GM12865 (cell line): ENCODE measurements at regions not wholly inside any gene's neighbourhood (a gene's known extent, or its start where the extent isn't known, plus 50 kb on each side); places are given as distances from the start of the nearest gene placed in this dataset.

Source experiments
- DNase-seq: peaks from one replicate; pipeline ENCODE4 v3.0.0; 2010; ENCODE audit warnings: low read depth
- H3K4me3 ChIP-seq: 2 replicates; pipeline ENCODE4 v1.5.1; 2011; ENCODE audit warnings: mild to moderate bottlenecking, low read depth, low read length, control low read depth
- TF ChIP-seq, protein P1 (sequence below): IDR thresholded peaks from 2 replicates; pipeline ENCODE4 v1.5.1; 2011; ENCODE audit warnings: low read length, control low read depth, low read depth, inconsistent platforms; ENCODE audit not compliant: insufficient read depth; ENCODE audit errors: missing control alignments

DNA sequence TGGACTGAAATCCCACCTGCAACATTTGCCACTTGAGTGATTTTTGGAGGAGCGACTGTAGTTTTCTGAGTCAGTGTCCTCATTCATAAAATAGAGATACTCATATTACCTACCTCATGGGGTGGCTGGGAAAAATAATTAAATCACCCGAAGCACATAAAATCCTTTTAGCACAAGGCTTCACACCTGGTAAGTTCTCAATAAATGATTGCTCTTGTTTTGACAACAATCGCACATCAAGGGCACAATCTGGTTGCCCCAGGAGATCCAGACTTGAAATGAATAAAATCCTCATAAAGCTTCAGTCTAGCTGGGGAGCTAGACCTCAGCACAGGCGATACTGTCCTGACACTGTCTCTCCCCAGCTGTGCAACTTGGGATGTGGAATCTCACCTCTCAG is 76.0 kb upstream of the CCDC60 start:
- TF ChIP-seq, protein P1, sequence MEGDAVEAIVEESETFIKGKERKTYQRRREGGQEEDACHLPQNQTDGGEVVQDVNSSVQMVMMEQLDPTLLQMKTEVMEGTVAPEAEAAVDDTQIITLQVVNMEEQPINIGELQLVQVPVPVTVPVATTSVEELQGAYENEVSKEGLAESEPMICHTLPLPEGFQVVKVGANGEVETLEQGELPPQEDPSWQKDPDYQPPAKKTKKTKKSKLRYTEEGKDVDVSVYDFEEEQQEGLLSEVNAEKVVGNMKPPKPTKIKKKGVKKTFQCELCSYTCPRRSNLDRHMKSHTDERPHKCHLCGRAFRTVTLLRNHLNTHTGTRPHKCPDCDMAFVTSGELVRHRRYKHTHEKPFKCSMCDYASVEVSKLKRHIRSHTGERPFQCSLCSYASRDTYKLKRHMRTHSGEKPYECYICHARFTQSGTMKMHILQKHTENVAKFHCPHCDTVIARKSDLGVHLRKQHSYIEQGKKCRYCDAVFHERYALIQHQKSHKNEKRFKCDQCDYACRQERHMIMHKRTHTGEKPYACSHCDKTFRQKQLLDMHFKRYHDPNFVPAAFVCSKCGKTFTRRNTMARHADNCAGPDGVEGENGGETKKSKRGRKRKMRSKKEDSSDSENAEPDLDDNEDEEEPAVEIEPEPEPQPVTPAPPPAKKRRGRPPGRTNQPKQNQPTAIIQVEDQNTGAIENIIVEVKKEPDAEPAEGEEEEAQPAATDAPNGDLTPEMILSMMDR: no peak
- no peak overlapping the region for H3K4me3 ChIP-seq
- no peak for DNase-seq

DNA sequence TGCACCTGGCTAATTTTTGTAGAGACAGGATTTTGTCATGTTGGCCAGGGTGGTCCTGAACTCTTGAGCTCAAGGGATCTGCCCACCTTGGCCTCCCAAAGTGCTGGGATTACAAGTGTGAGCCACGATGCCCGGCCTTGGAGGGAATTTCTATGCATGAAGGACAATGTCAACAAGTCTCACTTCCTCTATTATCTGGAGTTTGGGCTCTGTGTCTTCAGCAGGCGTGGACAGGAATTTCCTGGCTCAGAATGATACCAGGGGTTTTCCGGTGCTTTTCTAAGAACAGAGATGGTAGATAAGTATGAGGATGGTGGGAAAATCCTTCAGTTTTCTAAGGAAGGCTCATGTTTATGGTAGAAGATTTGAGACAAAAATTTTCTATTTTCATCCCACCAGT is 75.0 kb upstream of the CCDC60 start:
- TF ChIP-seq, protein P1: no peak
- no peak overlapping the region for H3K4me3 ChIP-seq
- peak; percentile 40 for DNase-seq

DNA sequence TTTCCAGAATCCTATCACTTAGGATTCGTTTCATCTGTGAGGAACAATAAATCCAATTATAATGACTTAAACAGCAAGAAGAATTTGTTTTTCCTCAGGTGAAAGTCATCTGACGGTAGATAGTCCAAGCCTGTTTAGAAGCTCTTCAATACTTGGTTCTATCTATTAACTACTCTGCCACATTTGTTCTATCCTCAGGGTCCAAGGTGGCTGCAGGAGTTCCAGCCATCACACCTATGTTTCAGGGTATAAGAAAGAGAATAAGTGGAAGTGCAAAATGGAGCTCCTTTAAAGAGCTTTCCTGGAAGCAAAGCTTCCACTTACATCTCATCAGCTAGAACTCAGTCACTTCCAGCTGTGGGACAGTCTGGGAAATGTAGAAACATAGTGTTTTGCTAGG is 72.1 kb upstream of the CCDC60 start:
- no peak for DNase-seq
- TF ChIP-seq, protein P1: no peak
- no peak overlapping the region for H3K4me3 ChIP-seq

DNA sequence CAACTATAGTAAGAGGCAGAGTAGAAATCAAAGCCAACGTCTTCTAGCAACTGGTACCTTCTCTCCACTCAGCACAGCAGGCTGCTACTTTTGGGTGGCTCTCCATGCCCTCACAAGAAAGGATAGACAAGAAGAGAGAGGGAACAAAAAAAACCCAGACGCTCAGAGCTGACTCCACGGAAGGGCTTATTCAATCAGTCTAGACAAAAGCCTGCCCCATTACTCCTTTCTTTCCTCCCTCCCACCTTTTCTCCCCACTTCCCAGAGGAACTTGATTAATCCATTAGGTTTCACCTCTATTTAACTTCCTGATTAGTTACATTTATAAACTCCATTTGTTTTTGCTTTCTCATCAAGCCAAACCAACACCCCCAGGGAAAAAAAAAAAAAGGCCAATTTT is 71.1 kb upstream of the CCDC60 start:
- TF ChIP-seq, protein P1: no peak
- no peak overlapping the region for H3K4me3 ChIP-seq
- no peak for DNase-seq

DNA sequence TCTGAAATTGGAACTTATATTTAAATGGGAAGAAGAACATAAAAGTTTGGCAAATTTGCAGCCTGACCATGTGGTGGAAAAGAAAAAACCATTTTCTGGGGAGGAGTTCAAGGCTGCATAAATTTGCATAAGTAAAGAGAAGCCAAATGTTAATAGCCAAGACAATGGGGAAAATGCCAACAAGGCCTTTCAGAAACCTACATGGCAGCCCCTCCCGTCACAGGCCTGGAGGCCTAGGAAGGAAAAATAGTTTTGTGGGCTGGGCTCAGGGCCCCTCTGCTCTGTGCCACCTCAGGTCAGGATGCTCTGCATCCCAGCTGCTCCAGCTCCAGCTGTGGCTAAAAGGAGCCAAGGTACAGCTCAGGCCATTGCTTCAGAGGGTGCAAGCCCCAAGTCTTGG is 67.6 kb upstream of the CCDC60 start:
- H3K4me3 ChIP-seq: no peak overlapping the region
- no peak for DNase-seq
- TF ChIP-seq, protein P1: no peak

DNA sequence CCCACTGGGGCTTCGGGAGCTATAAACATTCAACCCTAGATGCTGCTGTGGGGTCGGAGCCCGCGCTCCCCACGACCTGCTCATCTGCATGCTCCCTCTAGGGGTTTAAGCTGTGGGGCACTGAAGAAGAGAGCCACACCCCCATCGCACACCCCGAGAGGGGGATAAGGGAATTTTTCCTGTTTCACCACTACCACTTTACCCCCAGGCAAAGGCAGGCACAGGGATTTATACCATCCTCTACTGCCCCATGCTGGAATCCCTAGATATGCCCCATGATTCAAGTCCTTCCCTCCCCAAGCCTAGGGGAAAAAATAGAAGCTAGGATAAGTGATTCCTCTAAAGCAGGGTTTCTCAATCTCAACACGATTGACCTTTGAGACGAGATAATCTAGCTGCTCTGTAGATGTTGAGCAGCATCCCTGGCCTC is 59.9 kb upstream of the CCDC60 start:
- no peak overlapping the region for H3K4me3 ChIP-seq
- TF ChIP-seq, protein P1: no peak
- no peak for DNase-seq

DNA sequence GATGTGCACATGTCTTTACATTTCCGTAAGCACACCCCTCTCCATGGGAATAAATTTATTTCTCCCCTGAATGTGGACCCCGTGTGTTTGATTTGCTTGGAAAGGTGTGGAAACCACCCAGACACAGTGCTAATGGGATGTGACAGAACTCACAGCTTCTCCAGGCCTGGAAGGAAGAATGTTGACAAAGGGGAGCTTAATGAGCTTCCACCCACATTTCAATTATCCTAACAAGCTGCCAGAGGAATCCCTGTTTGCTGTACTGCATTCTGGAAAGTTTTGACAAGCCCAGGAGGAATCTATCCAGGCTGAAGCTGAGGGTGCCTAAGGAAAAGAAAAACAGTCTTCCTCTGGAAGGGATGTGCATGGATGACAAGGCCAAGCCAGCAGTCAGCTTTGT is 51.2 kb upstream of the CCDC60 start:
- TF ChIP-seq, protein P1: no peak
- no peak for DNase-seq
- no peak overlapping the region for H3K4me3 ChIP-seq
